ENCODE measurements at regions not wholly inside any gene's neighbourhood (a gene's known extent, or its start where the extent isn't known, plus 50 kb on each side); places are given as distances from the start of the nearest gene placed in this dataset.

DNA sequence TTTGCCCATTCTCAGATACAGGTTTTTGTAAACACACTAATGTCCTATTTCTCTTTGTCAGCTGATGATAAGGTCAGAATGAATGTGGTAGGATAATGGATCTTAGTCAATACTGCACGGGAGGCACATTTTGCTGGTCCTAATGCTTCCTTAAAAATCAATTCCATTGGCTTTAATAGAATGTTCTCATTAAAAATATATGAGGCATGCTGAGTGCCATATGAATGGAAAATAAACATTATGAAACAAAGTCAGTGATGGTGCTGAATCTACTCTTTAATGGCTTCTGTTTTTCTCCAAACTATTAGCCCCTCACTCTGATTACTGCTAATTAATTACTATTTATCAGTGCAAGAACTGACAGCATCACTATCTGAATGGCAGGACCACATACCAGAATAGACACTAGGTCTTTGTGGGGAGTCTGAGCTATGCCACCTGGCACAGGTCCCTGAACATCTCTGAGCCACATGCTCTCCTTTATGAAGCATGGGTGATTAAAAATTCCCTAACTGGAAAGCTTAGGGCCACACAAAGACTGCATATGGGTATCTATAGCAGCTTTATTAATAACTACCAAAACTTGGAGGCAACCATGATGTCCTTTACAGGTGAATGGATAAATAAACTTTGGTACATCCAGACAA lies 278.9 kb downstream of the MEX3B start:
- TF ChIP-seq, protein P1, sequence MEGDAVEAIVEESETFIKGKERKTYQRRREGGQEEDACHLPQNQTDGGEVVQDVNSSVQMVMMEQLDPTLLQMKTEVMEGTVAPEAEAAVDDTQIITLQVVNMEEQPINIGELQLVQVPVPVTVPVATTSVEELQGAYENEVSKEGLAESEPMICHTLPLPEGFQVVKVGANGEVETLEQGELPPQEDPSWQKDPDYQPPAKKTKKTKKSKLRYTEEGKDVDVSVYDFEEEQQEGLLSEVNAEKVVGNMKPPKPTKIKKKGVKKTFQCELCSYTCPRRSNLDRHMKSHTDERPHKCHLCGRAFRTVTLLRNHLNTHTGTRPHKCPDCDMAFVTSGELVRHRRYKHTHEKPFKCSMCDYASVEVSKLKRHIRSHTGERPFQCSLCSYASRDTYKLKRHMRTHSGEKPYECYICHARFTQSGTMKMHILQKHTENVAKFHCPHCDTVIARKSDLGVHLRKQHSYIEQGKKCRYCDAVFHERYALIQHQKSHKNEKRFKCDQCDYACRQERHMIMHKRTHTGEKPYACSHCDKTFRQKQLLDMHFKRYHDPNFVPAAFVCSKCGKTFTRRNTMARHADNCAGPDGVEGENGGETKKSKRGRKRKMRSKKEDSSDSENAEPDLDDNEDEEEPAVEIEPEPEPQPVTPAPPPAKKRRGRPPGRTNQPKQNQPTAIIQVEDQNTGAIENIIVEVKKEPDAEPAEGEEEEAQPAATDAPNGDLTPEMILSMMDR (IDR thresholded peaks at IDR 0.05): no peak
- no peak for TF ChIP-seq EZH2phosphoT487 (IDR thresholded peaks at IDR 0.05)

Data from neural progenitor cell (in vitro differentiated cells).